Muscle of leg (tissue), 3 donors: ENCODE measurements at regions not wholly inside any gene's neighbourhood (a gene's known extent, or its start where the extent isn't known, plus 50 kb on each side); places are given as distances from the start of the nearest gene placed in this dataset.

Experiments
- DNase-seq: peaks from one replicate; pipeline ENCODE4 v3.0.0; 2013
- H3K27ac ChIP-seq: one replicate; pipeline ENCODE4 v1.5.1; 2013; ENCODE audit warnings: mild to moderate bottlenecking, low read length, control low read depth
- H3K27me3 ChIP-seq: one replicate; pipeline ENCODE4 v1.6.1; 2013; ENCODE audit warnings: low read length; ENCODE audit not compliant: control insufficient read depth, insufficient read depth
- H3K36me3 ChIP-seq: one replicate; pipeline ENCODE4 v1.6.1; 2013; ENCODE audit warnings: low read length; ENCODE audit not compliant: control insufficient read depth, insufficient read depth
- H3K4me1 ChIP-seq: one replicate; pipeline ENCODE4 v1.6.1; 2013; ENCODE audit warnings: low read length; ENCODE audit not compliant: control insufficient read depth, insufficient read depth
- H3K4me3 ChIP-seq: one replicate; pipeline ENCODE4 v1.5.1; 2013; ENCODE audit warnings: low read length, control low read depth
- H3K9me3 ChIP-seq: replicated peaks from 2 replicates; pipeline ENCODE4 v1.6.1; 2013; ENCODE audit warnings: low read depth, low read length; ENCODE audit not compliant: control insufficient read depth
- WGBS: methylation state at CpG from one replicate; pipeline ENCODE4 v1.1.5; 2013; ENCODE audit warnings: missing lambda C conversion rate; ENCODE audit not compliant: insufficient coverage; 5-methylcytosine and 5-hydroxymethylcytosine counted together

GRCh38 chr2:5285872-5286769 is 406.1 kb upstream of the SOX11 start:
- Histone ChIP-seq H3K4me3 (no peak overlapping the region), H3K9me3 (no peaks in the 10 kb centered on the region), H3K36me3 (no peaks in the 10 kb centered on the region), H3K27me3 (no peaks in the 10 kb centered on the region), H3K27ac (no peak overlapping the region), H3K4me1 (no peaks in the 10 kb centered on the region)
- peak; percentile 10 for DNase-seq
- WGBS = 35% methylated on average over 2 of the region's 8 CpGs

DNA sequence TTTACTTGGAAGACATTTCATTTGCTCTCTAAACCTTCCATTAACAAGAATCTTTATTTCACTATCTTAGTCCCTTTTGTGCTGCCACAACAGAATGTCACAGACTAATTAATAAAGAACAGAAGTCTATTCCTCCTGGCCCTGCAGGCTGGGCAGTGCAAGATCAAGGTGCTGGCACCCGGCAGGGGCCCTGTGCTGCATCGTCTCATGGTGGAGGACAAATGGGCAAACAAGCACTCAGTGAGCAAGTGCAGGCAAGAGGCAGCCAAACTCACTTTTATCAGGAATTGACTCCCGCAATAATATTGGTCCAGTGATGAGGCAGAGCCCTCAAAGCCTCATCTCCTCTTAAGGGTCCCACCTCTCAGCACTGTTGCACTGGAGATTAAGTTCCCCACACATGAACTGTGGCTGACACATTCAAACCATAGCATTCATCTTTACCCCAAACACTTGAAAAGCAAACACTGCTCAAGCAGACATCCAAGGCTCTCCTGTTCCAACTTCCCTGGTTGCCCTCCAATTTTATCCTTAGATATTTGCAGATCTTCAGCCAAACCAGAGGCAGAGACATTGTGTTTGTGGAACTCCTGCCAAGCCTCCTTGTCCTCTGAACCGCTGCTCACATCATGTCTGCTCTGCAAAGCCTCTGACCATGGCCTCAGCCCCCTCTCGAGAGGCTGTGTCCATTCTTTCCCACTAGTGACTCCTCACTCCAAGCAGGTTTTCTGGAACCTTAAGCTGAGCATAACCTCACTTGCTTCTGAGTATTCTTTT is 404.4 kb upstream of the SOX11 start:
- H3K4me1 ChIP-seq = no peaks in the 10 kb centered on the region
- no peaks in the 10 kb centered on the region for H3K9me3 ChIP-seq
- H3K27me3 ChIP-seq = no peaks in the 10 kb centered on the region
- 68% methylated on average over 4 of the region's 5 CpGs for WGBS
- no peaks in the 10 kb centered on the region for H3K36me3 ChIP-seq
- no peak overlapping the region for H3K27ac ChIP-seq
- no peak overlapping the region for H3K4me3 ChIP-seq
- DNase-seq = peak; percentile 35

DNA sequence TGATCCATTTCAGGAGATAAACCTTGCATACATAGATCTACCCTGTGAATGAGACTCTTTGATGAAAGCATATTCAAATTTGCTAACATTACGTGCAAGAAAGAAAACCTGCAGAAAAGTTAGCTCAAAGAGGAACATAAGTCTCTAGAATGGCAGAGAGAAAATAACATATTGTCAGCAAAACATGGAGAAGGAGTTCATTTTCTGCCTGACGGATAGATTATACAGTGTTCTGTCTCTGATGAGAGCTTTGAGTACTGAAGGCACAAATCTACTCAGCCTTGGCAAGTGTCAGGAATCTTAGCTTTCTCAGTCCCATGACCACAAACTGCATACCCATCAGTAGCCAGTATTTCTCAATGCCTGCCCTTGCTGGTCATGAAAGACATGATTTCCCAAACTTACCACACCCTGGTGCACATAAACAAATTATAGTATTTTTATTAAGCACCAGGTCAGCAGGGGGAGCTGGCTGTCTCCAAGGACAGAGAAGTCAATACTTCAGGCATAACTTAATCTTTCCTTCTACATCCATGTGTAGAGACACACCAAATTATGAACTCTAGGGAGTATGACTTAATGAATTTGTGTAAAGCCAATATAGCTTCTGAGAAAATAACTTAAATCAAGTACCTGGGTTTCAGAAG is 401.2 kb upstream of the SOX11 start:
- H3K27me3 ChIP-seq = no peaks in the 10 kb centered on the region
- H3K9me3 ChIP-seq = no peaks in the 10 kb centered on the region
- H3K4me1 ChIP-seq = no peaks in the 10 kb centered on the region
- H3K36me3 ChIP-seq = no peaks in the 10 kb centered on the region
- no peak overlapping the region for H3K27ac ChIP-seq
- DNase-seq = no peak
- no peak overlapping the region for H3K4me3 ChIP-seq
- WGBS = no CpG with 5 or more reads among the region's 2 CpGs

DNA sequence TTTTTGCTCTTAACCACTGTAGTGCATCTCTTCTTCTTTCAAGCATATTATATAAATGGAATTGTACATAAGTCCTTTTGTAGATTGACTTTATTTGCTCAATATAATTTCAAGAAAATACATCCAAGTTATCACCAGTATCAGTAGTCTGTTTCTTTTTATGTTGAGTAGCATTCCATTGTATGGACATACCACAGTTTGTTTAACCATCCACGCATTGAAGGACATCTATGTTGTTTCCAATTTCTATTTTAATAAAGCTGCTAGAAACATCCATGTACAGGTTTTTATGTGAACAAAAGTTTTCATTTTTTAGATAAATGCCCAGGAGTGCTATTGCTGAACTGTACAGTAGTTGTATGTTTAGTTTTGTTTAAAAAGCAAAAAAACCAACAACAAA is 387.5 kb upstream of the SOX11 start:
- no peaks in the 10 kb centered on the region for H3K4me1 ChIP-seq
- WGBS = no CpG with 5 or more reads among the region's 1 CpG

GRCh38 chr2:5315041-5315440 is 377.1 kb upstream of the SOX11 start:
- Histone ChIP-seq H3K9me3 (no peaks in the 10 kb centered on the region), H3K27me3 (no peaks in the 10 kb centered on the region), H3K4me1 (no peaks in the 10 kb centered on the region), H3K36me3 (no peaks in the 10 kb centered on the region), H3K27ac (no peak overlapping the region), H3K4me3 (no peak overlapping the region)
- WGBS = no CpG with 5 or more reads among the region's 2 CpGs
- DNase-seq = no peak

More for the DNA sequence above, 387.5 kb upstream of the SOX11 start:
- no peaks in the 10 kb centered on the region for H3K9me3 ChIP-seq
- DNase-seq = no peak
- no peak overlapping the region for H3K27ac ChIP-seq
- H3K36me3 ChIP-seq = no peaks in the 10 kb centered on the region
- H3K27me3 ChIP-seq = no peaks in the 10 kb centered on the region
- no peak overlapping the region for H3K4me3 ChIP-seq

DNA sequence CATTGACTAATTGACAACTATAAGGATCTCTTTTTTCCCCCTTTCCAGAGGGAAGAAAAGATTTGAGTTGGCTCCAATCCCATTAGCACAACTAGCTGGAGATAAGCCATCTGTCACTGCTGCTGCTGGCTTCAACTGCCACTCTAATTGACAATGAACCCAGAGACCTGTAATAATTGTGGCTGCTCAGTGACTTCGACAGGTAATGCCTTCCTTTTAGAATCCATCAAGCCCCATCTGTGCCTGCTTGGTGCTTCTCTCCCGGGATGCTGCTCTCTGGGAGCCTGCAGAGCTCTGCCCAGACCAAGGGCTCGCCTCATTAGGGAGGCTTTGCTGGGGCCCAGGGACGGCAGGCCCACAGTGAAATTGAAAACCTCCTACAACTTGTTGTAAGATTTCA is 376.7 kb upstream of the SOX11 start:
- 45% methylated on average over 3 of the region's 4 CpGs for WGBS
- DNase-seq = no peak

GRCh38 chr2:5316001-5316490 is 376.1 kb upstream of the SOX11 start:
- H3K27me3 ChIP-seq = no peaks in the 10 kb centered on the region
- H3K36me3 ChIP-seq = no peaks in the 10 kb centered on the region
- H3K9me3 ChIP-seq = no peaks in the 10 kb centered on the region
- WGBS = 100% methylated on average over 1 of the region's 1 CpG
- H3K27ac ChIP-seq = no peak overlapping the region
- no peak for DNase-seq
- H3K4me3 ChIP-seq = no peak overlapping the region
- no peaks in the 10 kb centered on the region for H3K4me1 ChIP-seq

More for the DNA sequence above, 376.7 kb upstream of the SOX11 start:
- no peak overlapping the region for H3K4me3 ChIP-seq
- H3K27me3 ChIP-seq = no peaks in the 10 kb centered on the region
- no peaks in the 10 kb centered on the region for H3K36me3 ChIP-seq
- H3K9me3 ChIP-seq = no peaks in the 10 kb centered on the region
- H3K4me1 ChIP-seq = no peaks in the 10 kb centered on the region
- no peak overlapping the region for H3K27ac ChIP-seq

- no peaks in the 10 kb centered on the region for H3K4me1 ChIP-seq
- no peaks in the 10 kb centered on the region for H3K9me3 ChIP-seq
- no peaks in the 10 kb centered on the region for H3K27me3 ChIP-seq
- WGBS = 100% methylated on average over 1 of the region's 1 CpG
- H3K27ac ChIP-seq = no peak overlapping the region
- no peaks in the 10 kb centered on the region for H3K36me3 ChIP-seq
- no peak for DNase-seq
- H3K4me3 ChIP-seq = no peak overlapping the region
Observed at GRCh38 chr2:5319493-5319892, 372.7 kb upstream of the SOX11 start.

DNA sequence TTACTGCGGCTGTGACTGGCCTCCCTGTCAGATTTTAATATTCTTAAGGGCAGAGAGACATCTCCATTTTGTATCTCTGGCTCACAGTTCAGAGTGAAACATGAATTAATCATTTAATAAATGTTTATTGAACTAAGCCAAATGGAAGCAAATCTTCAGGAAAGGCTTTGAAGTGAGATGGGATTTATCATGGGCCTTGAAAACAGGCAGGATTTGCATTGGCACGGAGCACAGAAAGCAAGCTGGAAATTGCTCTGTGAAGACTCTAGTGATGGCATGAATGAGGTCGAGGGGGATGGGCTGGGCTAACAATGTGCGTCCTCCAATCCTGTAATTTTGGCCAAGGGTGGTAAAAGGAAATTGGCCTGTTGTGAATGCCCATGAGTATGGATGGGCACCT is 369.8 kb upstream of the SOX11 start:
- Histone ChIP-seq H3K4me3 (no peak overlapping the region), H3K36me3 (no peaks in the 10 kb centered on the region), H3K9me3 (no peaks in the 10 kb centered on the region), H3K4me1 (no peaks in the 10 kb centered on the region), H3K27me3 (no peaks in the 10 kb centered on the region), H3K27ac (no peak overlapping the region)
- 61% methylated on average over 2 of the region's 4 CpGs for WGBS
- DNase-seq = no peak

- no peaks in the 10 kb centered on the region for H3K9me3 ChIP-seq
- no peaks in the 10 kb centered on the region for H3K36me3 ChIP-seq
- H3K27ac ChIP-seq = no peak overlapping the region
- no peaks in the 10 kb centered on the region for H3K4me1 ChIP-seq
- H3K4me3 ChIP-seq = no peak overlapping the region
- no peaks in the 10 kb centered on the region for H3K27me3 ChIP-seq
- 96% methylated on average over 21 of the region's 23 CpGs for whole genome bisulfite sequencing
- no peak for DNase-seq
Observed at GRCh38 chr2:5325523-5325922, 366.7 kb upstream of the SOX11 start.
